AG04450 (cell line): ENCODE measurements at regions not wholly inside any gene's neighbourhood (a gene's known extent, or its start where the extent isn't known, plus 50 kb on each side); places are given as distances from the start of the nearest gene placed in this dataset.

Experiments
- CTCF ChIA-PET: fragments of 300-600, 350-600 bp; formaldehyde crosslinking; extraction: SDS; loops from one replicate; lab custom pipeline; 2022; ENCODE audit warnings: antibody characterized with exemption, inconsistent platforms; lab: Charles Lee
- POLR2A ChIA-PET: fragments of 350-600 bp; formaldehyde crosslinking; extraction: SDS; loops from one replicate; lab custom pipeline; 2021; ENCODE audit warnings: antibody characterized with exemption, inconsistent platforms; lab: Yijun Ruan, JAX
- DNase-seq: peaks from one replicate; pipeline ENCODE4 v3.0.0-alpha.2; 2011; ENCODE audit warnings: low read depth, low spot score
- H3K27ac ChIP-seq: one replicate; pipeline ENCODE4 v1.5.1; 2012; ENCODE audit warnings: low read depth, low read length, control low read depth
- H3K27me3 ChIP-seq: one replicate; pipeline ENCODE4 v1.6.0; 2012; ENCODE audit warnings: low read length; ENCODE audit not compliant: control insufficient read depth, insufficient read depth
- H3K4me3 ChIP-seq: 2 replicates; pipeline ENCODE4 v1.5.1; 2011; ENCODE audit warnings: mild to moderate bottlenecking, low read depth, low read length, control low read depth
- H3K9me3 ChIP-seq: 2 replicates; pipeline ENCODE4 v1.5.1; 2012; ENCODE audit warnings: low read length; ENCODE audit not compliant: control insufficient read depth, insufficient read depth
- CTCF ChIP-seq: IDR thresholded peaks from 2 replicates; pipeline ENCODE4 v1.5.1; 2011; ENCODE audit warnings: low read depth, low read length, control low read depth, inconsistent platforms

GRCh38 chr5:133892774-133893173 lies 75.7 kb downstream of the C5orf15 start:
- ChIA-PET CTCF (interaction anchor here (0.5 kb wide), 1 partner anchor 25 kb away, joined by 3 read pairs; no protein-coding TSS in a partner anchor), POLR2A (no interaction called here)
- no peak overlapping the region for H3K4me3 ChIP-seq
- H3K27ac ChIP-seq, result no peak overlapping the region
- no peak for TF ChIP-seq CTCF
- H3K27me3 ChIP-seq, result peaks cover 24% of the 10 kb centered on the region
- no peaks in the 10 kb centered on the region for H3K9me3 ChIP-seq
- DNase-seq, result no peak

- no peak for TF ChIP-seq CTCF
- CTCF ChIA-PET, result interaction anchor here (0.5 kb wide), 1 partner anchor 24 kb away, joined by 3 read pairs; no protein-coding TSS in a partner anchor
- no peak for DNase-seq
- POLR2A ChIA-PET, result no interaction called here
- H3K4me3 ChIP-seq, result no peak overlapping the region
- H3K27me3 ChIP-seq, result peaks cover 22% of the 10 kb centered on the region
- no peak overlapping the region for H3K27ac ChIP-seq
- H3K9me3 ChIP-seq, result no peaks in the 10 kb centered on the region
These were observed 76.1 kb downstream of the C5orf15 start for GRCh38 chr5:133892306-133892705.

GRCh38 chr5:133891390-133891789 lies 77.0 kb downstream of the C5orf15 start:
- POLR2A ChIA-PET, result no interaction called here
- H3K4me3 ChIP-seq, result no peak overlapping the region
- TF ChIP-seq CTCF, result no peak
- H3K27ac ChIP-seq, result no peak overlapping the region
- peaks cover 25% of the 10 kb centered on the region for H3K27me3 ChIP-seq
- CTCF ChIA-PET, result no interaction called here
- no peak for DNase-seq
- H3K9me3 ChIP-seq, result no peaks in the 10 kb centered on the region

- Histone ChIP-seq H3K9me3 (no peaks in the 10 kb centered on the region), H3K27me3 (peaks cover 22% of the 10 kb centered on the region), H3K4me3 (no peak overlapping the region), H3K27ac (no peak overlapping the region)
- ChIA-PET POLR2A (no interaction called here), CTCF (no interaction called here)
- DNase-seq, result no peak
- no peak for TF ChIP-seq CTCF
These were observed 77.6 kb downstream of the C5orf15 start for GRCh38 chr5:133890776-133891280.

- no peak for TF ChIP-seq CTCF
- H3K9me3 ChIP-seq, result no peaks in the 10 kb centered on the region
- H3K27ac ChIP-seq, result no peak overlapping the region
- ChIA-PET POLR2A (no interaction called here), CTCF (no interaction called here)
- H3K4me3 ChIP-seq, result no peak overlapping the region
- DNase-seq, result no peak
- peaks cover 23% of the 10 kb centered on the region for H3K27me3 ChIP-seq
These were observed 78.1 kb downstream of the C5orf15 start for GRCh38 chr5:133890314-133890713.
